IMR-90 (cell line): ENCODE measurements at regions not wholly inside any gene's neighbourhood (a gene's known extent, or its start where the extent isn't known, plus 50 kb on each side); places are given as distances from the start of the nearest gene placed in this dataset.

Experiments
- ATAC-seq: fragments of 200-7000 bp; cut with Tn5 transposase; 2 replicates; pipeline ENCODE4 v1.9.1; 2020; ENCODE audit warnings: low read depth, mild to moderate bottlenecking, moderate library complexity
- BruUV-seq: library from RNA; stranded (reverse); fragments of 400-500 nt; replicated peaks from 2 replicates; lab custom pipeline; 2021; lab: Mats Ljungman, UMichigan
- CTCF ChIA-PET: fragments of 300-600 bp; formaldehyde crosslinking; extraction: SDS; loops from one replicate; lab custom pipeline; 2021; ENCODE audit warnings: antibody characterized with exemption; lab: Yijun Ruan, JAX
- POLR2A ChIA-PET: fragments of 300-600 bp; sonication (Branson Sonifier 250); formaldehyde crosslinking; loops from one replicate; lab custom pipeline; 2022; ENCODE audit warnings: antibody characterized with exemption; ENCODE audit not compliant: unreplicated experiment; lab: Charles Lee
- DNase-seq: peaks from one replicate; pipeline ENCODE4 v3.0.0; 2013
- H2AFZ ChIP-seq: replicated peaks from 2 replicates; pipeline ENCODE3; 2013; ENCODE audit warnings: low read length, mild to moderate bottlenecking; ENCODE audit not compliant: poor library complexity
- H2AK5ac ChIP-seq: 2 replicates; pipeline ENCODE4 v1.6.1; 2013; ENCODE audit warnings: low read depth, low read length, inconsistent platforms
- H2AK9ac ChIP-seq: replicated peaks from 2 replicates; pipeline ENCODE3; 2013; ENCODE audit warnings: mild to moderate bottlenecking, low read depth, low read length, moderate library complexity; ENCODE audit not compliant: poor library complexity
- H2BK120ac ChIP-seq: 2 replicates; pipeline ENCODE4 v1.6.1; 2013; ENCODE audit warnings: low read depth, low read length, inconsistent platforms
- H2BK15ac ChIP-seq: 3 replicates; pipeline ENCODE4 v1.6.1; 2013; ENCODE audit warnings: low read depth, low read length, inconsistent platforms
- H2BK20ac ChIP-seq: 2 replicates; pipeline ENCODE4 v1.6.1; 2013; ENCODE audit warnings: low read depth, mild to moderate bottlenecking, inconsistent platforms, low read length, moderate library complexity
- H2BK5ac ChIP-seq: 2 replicates; pipeline ENCODE4 v1.6.1; 2013; ENCODE audit warnings: mild to moderate bottlenecking, low read depth, low read length, inconsistent platforms; ENCODE audit not compliant: poor library complexity, severe bottlenecking
- H3K14ac ChIP-seq: replicated peaks from 2 replicates; pipeline ENCODE4 v1.6.1; 2013; ENCODE audit warnings: low read depth, low read length, inconsistent platforms
- H3K18ac ChIP-seq: 2 replicates; pipeline ENCODE4 v1.6.1; 2013; ENCODE audit warnings: low read depth, low read length, control low read depth
- H3K23ac ChIP-seq: 2 replicates; pipeline ENCODE4 v1.6.1; 2013; ENCODE audit warnings: low read depth, low read length, inconsistent platforms
- H3K27ac ChIP-seq: 2 replicates; pipeline ENCODE4 v1.5.1; 2013; ENCODE audit warnings: mild to moderate bottlenecking, control low read depth, low read length; ENCODE audit not compliant: insufficient read depth
- H3K27me3 ChIP-seq: 2 replicates; pipeline ENCODE4 v1.6.1; 2013; ENCODE audit warnings: low read length; ENCODE audit not compliant: control insufficient read depth, insufficient read depth
- H3K36me3 ChIP-seq: 2 replicates; pipeline ENCODE4 v1.6.1; 2013; ENCODE audit warnings: low read length, mixed read lengths; ENCODE audit not compliant: control insufficient read depth, insufficient read depth
- H3K4ac ChIP-seq: 2 replicates; pipeline ENCODE4 v1.6.1; 2013; ENCODE audit warnings: low read depth, low read length, inconsistent platforms
- H3K4me1 ChIP-seq: 2 replicates; pipeline ENCODE4 v1.6.1; 2013; ENCODE audit warnings: low read length, mixed read lengths; ENCODE audit not compliant: control insufficient read depth, insufficient read depth
- H3K4me2 ChIP-seq: 2 replicates; pipeline ENCODE4 v1.6.1; 2013; ENCODE audit warnings: low read depth, mild to moderate bottlenecking, control low read depth, low read length, moderate library complexity
- H3K4me3 ChIP-seq: 2 replicates; pipeline ENCODE4 v1.5.1; 2013; ENCODE audit warnings: low read depth, mild to moderate bottlenecking, control low read depth, low read length, moderate library complexity; ENCODE audit not compliant: insufficient read depth
- H3K56ac ChIP-seq: 2 replicates; pipeline ENCODE4 v1.6.1; 2013; ENCODE audit warnings: low read length, inconsistent platforms; ENCODE audit not compliant: insufficient read depth; ENCODE audit errors: extremely low read depth
- H3K79me1 ChIP-seq, 2 experiments: 2 replicates each; pipeline ENCODE4 v1.6.1; 2013; ENCODE audit warnings: low read length in 2 of 2, inconsistent platforms in 1 of 2, low read depth in 1 of 2
- H3K9ac ChIP-seq: 2 replicates; pipeline ENCODE4 v1.6.1; 2013; ENCODE audit warnings: low read depth, low read length, control low read depth
- H3K9me1 ChIP-seq: 2 replicates; pipeline ENCODE4 v1.6.1; 2013; ENCODE audit warnings: low read length, inconsistent platforms; ENCODE audit not compliant: insufficient read depth
- H3K9me3 ChIP-seq: 2 replicates; pipeline ENCODE4 v1.6.1; 2013; ENCODE audit warnings: low read length; ENCODE audit not compliant: control insufficient read depth, insufficient read depth
- H4K20me1 ChIP-seq: 2 replicates; pipeline ENCODE4 v1.6.1; 2013; ENCODE audit warnings: low read length, inconsistent platforms; ENCODE audit not compliant: insufficient read depth
- H4K5ac ChIP-seq: 2 replicates; pipeline ENCODE4 v1.6.1; 2013; ENCODE audit warnings: mild to moderate bottlenecking, low read depth, low read length, control low read depth
- H4K8ac ChIP-seq, 2 experiments: 2 replicates each; pipeline ENCODE4 v1.6.1; 2013; ENCODE audit warnings: low read depth in 2 of 2, low read length in 2 of 2, control low read depth in 1 of 2, inconsistent platforms in 1 of 2
- H4K91ac ChIP-seq: 2 replicates; pipeline ENCODE4 v1.6.1; 2013; ENCODE audit warnings: low read depth, low read length, inconsistent platforms; ENCODE audit not compliant: insufficient read depth
- BHLHE40 ChIP-seq: fragments of 150-350 bp; IDR thresholded peaks from 2 replicates; pipeline ENCODE4 v1.6.1; 2016; ENCODE audit warnings: mild to moderate bottlenecking, low read depth, low read length
- CHD1 ChIP-seq: IDR thresholded peaks from 2 replicates; pipeline ENCODE4 v1.6.1; 2012; ENCODE audit warnings: low read depth, low read length, improper control_type of control experiment
- FOS ChIP-seq: fragments of 150-350 bp; IDR thresholded peaks from 2 replicates; pipeline ENCODE4 v1.6.1; 2016; ENCODE audit warnings: low read depth, low read length
- MAFK ChIP-seq: IDR thresholded peaks from 2 replicates; pipeline ENCODE4 v1.6.1; 2012; ENCODE audit warnings: low read depth, low read length, improper control_type of control experiment
- MAZ ChIP-seq: IDR thresholded peaks from 2 replicates; pipeline ENCODE4 v1.6.1; 2012; ENCODE audit warnings: low read depth, mild to moderate bottlenecking, low read length, improper control_type of control experiment, moderate library complexity, borderline replicate concordance
- MXI1 ChIP-seq: IDR thresholded peaks from 2 replicates; pipeline ENCODE4 v1.6.1; 2012; ENCODE audit warnings: low read depth, mild to moderate bottlenecking, low read length, moderate library complexity, borderline replicate concordance
- NFE2L2 ChIP-seq: fragments of 150-350 bp; IDR thresholded peaks from 2 replicates; pipeline ENCODE4 v1.6.1; 2016; ENCODE audit warnings: low read depth, mild to moderate bottlenecking, low read length
- RAD21 ChIP-seq: IDR thresholded peaks from 2 replicates; pipeline ENCODE4 v1.6.1; 2012; ENCODE audit warnings: low read length, improper control_type of control experiment
- RCOR1 ChIP-seq: IDR thresholded peaks from 2 replicates; pipeline ENCODE4 v1.6.1; 2012; ENCODE audit warnings: mild to moderate bottlenecking, low read length, improper control_type of control experiment; ENCODE audit not compliant: insufficient replicate concordance
- RFX5 ChIP-seq: IDR thresholded peaks from 2 replicates; pipeline ENCODE4 v1.8.0; 2012; ENCODE audit warnings: low read depth, mild to moderate bottlenecking, low read length, moderate library complexity
- SMC3 ChIP-seq: fragments of 150-350 bp; IDR thresholded peaks from 2 replicates; pipeline ENCODE4 v1.6.1; 2016; ENCODE audit warnings: low read depth, mild to moderate bottlenecking, antibody characterized with exemption, low read length, moderate library complexity
- USF2 ChIP-seq: fragments of 150-350 bp; IDR thresholded peaks from 2 replicates; pipeline ENCODE4 v1.6.1; 2017; ENCODE audit warnings: mild to moderate bottlenecking, antibody characterized with exemption, low read length, low read depth
- WGBS, 2 experiments: methylation state at CpG; one replicate each; pipeline versions ENCODE4 v1.1.5 to v1.1.7; 2013; ENCODE audit warnings: missing lambda C conversion rate in 2 of 2; ENCODE audit not compliant: insufficient read length in 1 of 2; ENCODE audit errors: extremely low coverage in 2 of 2; 5-methylcytosine and 5-hydroxymethylcytosine counted together
- dilution Hi-C: fragments of 300-500 bp; cut with HindIII; formaldehyde crosslinking; loops from one replicate; pipeline ENCODE4 v1.14.3; 2018; ENCODE audit warnings: low sequenced_read_pairs; ENCODE audit not compliant: unreplicated experiment
- in situ Hi-C: fragments of 300-500 bp; cut with MboI; formaldehyde crosslinking; loops from 3 replicates; pipeline ENCODE4 v1.14.3; 2019; ENCODE audit warnings: low sequenced_read_pairs, inconsistent platforms, mixed read lengths
- intact Hi-C: fragments of 100-400 bp; cut with micrococcal nuclease; formaldehyde crosslinking; loops from 2 replicates; pipeline ENCODE4 v1.10.0; 2022
- TF ChIP-seq, protein P1 (sequence below): conservative IDR thresholded peaks from 2 replicates; pipeline ENCODE4 v1.5.1; 2012; ENCODE audit warnings: mild to moderate bottlenecking, low read depth, low read length, improper control_type of control experiment
- TF ChIP-seq, protein P2 (sequence below): fragments of 150-350 bp; IDR thresholded peaks from 2 replicates; pipeline ENCODE4 v1.6.1; 2016; ENCODE audit warnings: low read depth, mild to moderate bottlenecking, low read length, moderate library complexity, borderline replicate concordance

GRCh38 chr5:4246447-4246846, 650.8 kb downstream of the IRX1 start:
- Histone ChIP-seq H3K9me3 (peaks cover 9% of the 10 kb centered on the region), H3K36me3 (no peaks in the 10 kb centered on the region), H3K18ac (no peak overlapping the region), H4K91ac (no peak overlapping the region), H4K20me1 (no peaks in the 10 kb centered on the region), H4K5ac (no peak overlapping the region), H3K4me3 (no peak overlapping the region), H2AK5ac (no peak overlapping the region), H2BK5ac (no peak overlapping the region), H3K9ac (no peak overlapping the region), H3K27ac (no peak overlapping the region), H2AK9ac (no peak overlapping the region), H2BK20ac (no peak overlapping the region), H3K56ac (no peak overlapping the region), H2BK15ac (no peak overlapping the region), H3K79me1 (no peaks in the 10 kb centered on the region), H2BK120ac (no peak overlapping the region), H3K4me2 (no peak overlapping the region), H4K8ac (no peak overlapping the region), H3K4me1 (no peaks in the 10 kb centered on the region), H3K23ac (no peak overlapping the region), H2AFZ (no peak overlapping the region), H3K14ac (no peak overlapping the region), H3K9me1 (no peaks in the 10 kb centered on the region), H3K27me3 (no peaks in the 10 kb centered on the region), H3K4ac (no peak overlapping the region)
- no CpG with 5 or more reads among the region's 2 CpGs for WGBS, 2 experiments
- no peak for DNase-seq
- BruUV-seq = no TSS peak
- dilution Hi-C loops = no loop called here
- TF ChIP-seq, protein P1, sequence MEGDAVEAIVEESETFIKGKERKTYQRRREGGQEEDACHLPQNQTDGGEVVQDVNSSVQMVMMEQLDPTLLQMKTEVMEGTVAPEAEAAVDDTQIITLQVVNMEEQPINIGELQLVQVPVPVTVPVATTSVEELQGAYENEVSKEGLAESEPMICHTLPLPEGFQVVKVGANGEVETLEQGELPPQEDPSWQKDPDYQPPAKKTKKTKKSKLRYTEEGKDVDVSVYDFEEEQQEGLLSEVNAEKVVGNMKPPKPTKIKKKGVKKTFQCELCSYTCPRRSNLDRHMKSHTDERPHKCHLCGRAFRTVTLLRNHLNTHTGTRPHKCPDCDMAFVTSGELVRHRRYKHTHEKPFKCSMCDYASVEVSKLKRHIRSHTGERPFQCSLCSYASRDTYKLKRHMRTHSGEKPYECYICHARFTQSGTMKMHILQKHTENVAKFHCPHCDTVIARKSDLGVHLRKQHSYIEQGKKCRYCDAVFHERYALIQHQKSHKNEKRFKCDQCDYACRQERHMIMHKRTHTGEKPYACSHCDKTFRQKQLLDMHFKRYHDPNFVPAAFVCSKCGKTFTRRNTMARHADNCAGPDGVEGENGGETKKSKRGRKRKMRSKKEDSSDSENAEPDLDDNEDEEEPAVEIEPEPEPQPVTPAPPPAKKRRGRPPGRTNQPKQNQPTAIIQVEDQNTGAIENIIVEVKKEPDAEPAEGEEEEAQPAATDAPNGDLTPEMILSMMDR = no peak
- TF ChIP-seq NFE2L2 (no peak), BHLHE40 (no peak), RFX5 (no peak), MXI1 (no peak), CHD1 (no peak), MAZ (no peak), FOS (no peak), RCOR1 (no peak), SMC3 (no peak), USF2 (no peak), RAD21 (no peak), MAFK (no peak)
- TF ChIP-seq, protein P2, sequence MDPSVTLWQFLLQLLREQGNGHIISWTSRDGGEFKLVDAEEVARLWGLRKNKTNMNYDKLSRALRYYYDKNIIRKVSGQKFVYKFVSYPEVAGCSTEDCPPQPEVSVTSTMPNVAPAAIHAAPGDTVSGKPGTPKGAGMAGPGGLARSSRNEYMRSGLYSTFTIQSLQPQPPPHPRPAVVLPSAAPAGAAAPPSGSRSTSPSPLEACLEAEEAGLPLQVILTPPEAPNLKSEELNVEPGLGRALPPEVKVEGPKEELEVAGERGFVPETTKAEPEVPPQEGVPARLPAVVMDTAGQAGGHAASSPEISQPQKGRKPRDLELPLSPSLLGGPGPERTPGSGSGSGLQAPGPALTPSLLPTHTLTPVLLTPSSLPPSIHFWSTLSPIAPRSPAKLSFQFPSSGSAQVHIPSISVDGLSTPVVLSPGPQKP = no peak
- no peak for ATAC-seq
- ChIA-PET CTCF (interaction anchor here (0.5 kb wide), 1 partner anchor 34 kb away, joined by 3 read pairs; no protein-coding TSS in a partner anchor), POLR2A (no interaction called here)
- in situ Hi-C loops = no loop called here
- intact Hi-C loops = no loop called here
